K562 (cell line): ENCODE measurements at regions not wholly inside any gene's neighbourhood (a gene's known extent, or its start where the extent isn't known, plus 50 kb on each side); places are given as distances from the start of the nearest gene placed in this dataset.

Source experiments
- ATAC-seq: fragments of 200-7000 bp; cut with Tn5 transposase; 3 replicates; pipeline ENCODE4 v1.9.1; 2020; ENCODE audit warnings: moderate library complexity
- BruUV-seq: library from RNA; stranded (reverse); fragments of 400-500 nt; replicated peaks from 2 replicates; lab custom pipeline; 2021; lab: Mats Ljungman, UMichigan
- CTCF ChIA-PET: fragments of 300-600 bp; formaldehyde crosslinking; extraction: SDS; loops from one replicate; lab custom pipeline; 2021; ENCODE audit warnings: low intra/inter-chr PET ratio; lab: Yijun Ruan, JAX
- POLR2A ChIA-PET: fragments of 300-600, 350-650 bp; sonication (Branson Sonifier 250); formaldehyde crosslinking; extraction: SDS; loops from one replicate; lab custom pipeline; 2021; ENCODE audit warnings: antibody characterized with exemption, inconsistent platforms; lab: Yijun Ruan, JAX
- DNase-seq, 4 experiments: peaks; one replicate each; pipeline versions ENCODE4 v3.0.0 to v3.0.0-alpha.2; 2011 to 2018; ENCODE audit warnings: low spot score in 3 of 4, mixed read lengths in 3 of 4; ENCODE audit errors: extremely low read depth in 1 of 4
- FAIRE-seq: peaks from 2 replicates; lab custom pipeline; 2011; peaks lifted over from hg19 to GRCh38; lab: Jason Lieb, UNC
- H2AFZ ChIP-seq: 2 replicates; pipeline ENCODE4 v1.6.0; 2011; ENCODE audit warnings: low read depth, low read length, control low read depth, inconsistent platforms
- H3K27ac ChIP-seq: fragments of 200-600 bp; 3 replicates; pipeline ENCODE4 v1.8.0; 2011; ENCODE audit warnings: low read depth, mild to moderate bottlenecking, control low read depth, inconsistent platforms, low read length, moderate library complexity, mixed read lengths; ENCODE audit errors: extremely low read depth
- H3K27me3 ChIP-seq, 2 experiments: fragments of 300-600 bp in 1 of 2; 2 replicates in 1 of 2; 3 replicates in 1 of 2; pipeline versions ENCODE4 v1.6.0 to v1.8.0; 2011; ENCODE audit warnings: inconsistent platforms in 2 of 2, low read length in 2 of 2, mild to moderate bottlenecking in 1 of 2, mixed read lengths in 1 of 2, moderate library complexity in 1 of 2; ENCODE audit not compliant: control insufficient read depth in 2 of 2, insufficient read depth in 2 of 2
- H3K36me3 ChIP-seq: fragments of 300-600 bp; 3 replicates; pipeline ENCODE4 v1.8.0; 2011; ENCODE audit warnings: mild to moderate bottlenecking, low read length, inconsistent platforms; ENCODE audit not compliant: control insufficient read depth, insufficient read depth
- H3K4me1 ChIP-seq, 2 experiments: fragments of 200-600 bp in 1 of 2; replicated peaks in 1 of 2; 2 replicates in 1 of 2; 3 replicates in 1 of 2; pipeline versions ENCODE4 v1.5.1 to v1.8.0; 2011; ENCODE audit warnings: inconsistent platforms in 2 of 2, low read length in 2 of 2, mild to moderate bottlenecking in 1 of 2, mixed read lengths in 1 of 2, moderate library complexity in 1 of 2; ENCODE audit not compliant: control insufficient read depth in 2 of 2, insufficient read depth in 2 of 2
- H3K4me2 ChIP-seq: 2 replicates; pipeline ENCODE4 v1.6.1; 2011; ENCODE audit warnings: low read length, control low read depth, inconsistent platforms, mixed read lengths; ENCODE audit not compliant: insufficient read depth
- H3K4me3 ChIP-seq: fragments of 200-600 bp; sonication (generic), shearing (Covaris generic); 2 replicates; pipeline ENCODE4 v1.5.1; 2016; ENCODE audit warnings: control low read depth, inconsistent platforms
- H3K79me2 ChIP-seq: fragments of 200-600 bp; 3 replicates; pipeline ENCODE4 v1.8.0; 2011; ENCODE audit warnings: low read length, inconsistent platforms; ENCODE audit not compliant: control insufficient read depth, insufficient read depth
- H3K9ac ChIP-seq, 2 experiments: 2 replicates each; pipeline versions ENCODE4 v1.6.0 to v1.6.1; 2011; ENCODE audit warnings: low read depth in 2 of 2, low read length in 2 of 2, control low read depth in 1 of 2, inconsistent platforms in 1 of 2, mild to moderate bottlenecking in 1 of 2, mixed read lengths in 1 of 2; ENCODE audit not compliant: insufficient read depth in 1 of 2
- H3K9me1 ChIP-seq: one replicate; pipeline ENCODE4 v1.6.0; 2011; ENCODE audit warnings: inconsistent platforms, mild to moderate bottlenecking, low read length, moderate library complexity; ENCODE audit not compliant: control insufficient read depth, insufficient read depth
- H3K9me3 ChIP-seq: replicated peaks from 2 replicates; pipeline ENCODE4 v1.5.1; 2011; ENCODE audit warnings: low read depth, low read length, inconsistent platforms; ENCODE audit not compliant: control insufficient read depth, insufficient read depth
- H4K20me1 ChIP-seq: replicated peaks from 2 replicates; pipeline ENCODE4 v1.6.1; 2011; ENCODE audit warnings: low read length, inconsistent platforms, mixed read lengths; ENCODE audit not compliant: control insufficient read depth, insufficient read depth
- HNRNPUL1 ChIP-seq: fragments of 200-400 bp; formaldehyde crosslinking; IDR thresholded peaks from 2 replicates; pipeline ENCODE4 v1.6.1; 2017; ENCODE audit warnings: low read length
- NEUROD1 ChIP-seq: fragments of 150-350 bp; IDR thresholded peaks from 2 replicates; pipeline ENCODE4 v1.6.1; 2014; ENCODE audit warnings: borderline replicate concordance, low read length, low read depth; ENCODE audit not compliant: partially characterized antibody
- RFX1 ChIP-seq: fragments of 450-650 bp; IDR thresholded peaks from 2 replicates; pipeline ENCODE4 v1.6.1; 2016; ENCODE audit warnings: mild to moderate bottlenecking, moderate library complexity
- SLC30A9 ChIP-seq: fragments of 250-450 bp; sonication (Bioruptor Pico); IDR thresholded peaks from 2 replicates; pipeline ENCODE4 v1.8.0; 2022; ENCODE audit warnings: mild to moderate bottlenecking, moderate library complexity
- TAF9B ChIP-seq: fragments of 450-650 bp; IDR thresholded peaks from 2 replicates; pipeline ENCODE4 v1.6.1; 2018; ENCODE audit warnings: mild to moderate bottlenecking; ENCODE audit not compliant: partially characterized antibody
- WGBS: fragments of 100-300 bp; shearing (Covaris generic); methylation state at CpG from one replicate; pipeline ENCODE4 v1.1.6; 2016; ENCODE audit warnings: low coverage, mixed read lengths; ENCODE audit not compliant: insufficient coverage; ENCODE audit errors: missing lambda C conversion rate; 5-methylcytosine and 5-hydroxymethylcytosine counted together
- in situ Hi-C: fragments of 300-500 bp; cut with MboI; formaldehyde crosslinking; loops from 4 replicates; pipeline ENCODE4 v1.15.0; 2018; ENCODE audit warnings: inconsistent platforms, mixed read lengths
- intact Hi-C: fragments of 100-400 bp; cut with micrococcal nuclease; formaldehyde crosslinking; loops from 2 replicates; pipeline ENCODE4 v1.14.2; 2022

GRCh38 chrX:13123857-13124345 lies 79.5 kb upstream of the FAM9C start:
- Histone ChIP-seq H3K4me2 (no peak overlapping the region), H2AFZ (no peak overlapping the region), H3K36me3 (no peaks in the 10 kb centered on the region), H3K9me3 (no peaks in the 10 kb centered on the region), H3K79me2 (no peaks in the 10 kb centered on the region), H4K20me1 (no peaks in the 10 kb centered on the region), H3K4me3 (no peak overlapping the region), H3K27ac (no peak overlapping the region), H3K9ac (no peak overlapping the region), H3K4me1 (peaks cover 0 to 10% of the 10 kb centered on the region in 2 experiments; a peak in 3 of 5 replicates), H3K9me1 (no peaks in the 10 kb centered on the region), H3K27me3 (no peaks in the 10 kb centered on the region)
- in situ Hi-C loops (no loop called here), intact Hi-C loops (no loop called here)
- POLR2A ChIA-PET, result interaction anchor here (0.6 to 1.0 kb wide), 2 partner anchors 24 to 150 kb away, joined by 3 read pairs; no protein-coding TSS in a partner anchor
- WGBS, result 65% methylated on average over 7 of the region's 7 CpGs
- FAIRE-seq, result no peak
- CTCF ChIA-PET, result no interaction called here
- no peak for TF ChIP-seq TAF9B
- TF ChIP-seq HNRNPUL1, result no peak
- no peak for TF ChIP-seq NEUROD1
- no peak for ATAC-seq
- no TSS peak for BruUV-seq
- DNase-seq, result no peak

DNA sequence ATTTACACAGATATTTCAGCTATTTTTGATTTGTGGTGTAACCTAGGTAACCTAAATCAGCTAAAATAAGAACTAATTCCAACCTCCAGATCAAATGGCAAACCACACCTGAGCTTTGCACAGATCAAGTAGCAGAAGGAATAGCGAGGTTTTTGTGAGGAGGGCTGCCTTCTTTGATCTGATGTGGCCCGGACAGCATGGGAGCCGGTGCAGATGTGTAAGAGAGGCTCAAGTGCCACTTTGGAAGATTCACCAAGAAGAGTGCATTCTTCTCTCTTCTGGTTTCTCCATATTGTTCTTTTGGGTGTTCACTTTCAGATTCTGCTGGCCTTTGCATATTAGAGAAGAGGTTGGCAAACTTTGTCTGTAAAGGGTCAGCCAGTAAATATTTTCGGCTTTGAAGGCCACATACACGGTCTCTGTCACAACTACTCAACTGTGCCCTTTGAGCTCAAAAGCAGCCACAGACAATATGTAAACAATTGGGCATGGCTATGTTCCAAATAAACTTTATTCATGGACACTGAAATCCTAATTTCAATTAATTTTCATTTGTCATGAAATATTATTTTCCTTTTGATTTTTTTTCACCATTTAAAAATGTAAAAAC lies 78.9 kb upstream of the FAM9C start:
- CTCF ChIA-PET, result no interaction called here
- WGBS, result 54% methylated on average over 4 of the region's 5 CpGs
- Histone ChIP-seq H4K20me1 (no peaks in the 10 kb centered on the region), H3K27me3 (no peaks in the 10 kb centered on the region), H3K27ac (no peak overlapping the region)
- POLR2A ChIA-PET, result interaction anchor here (0.6 to 1.0 kb wide), 2 partner anchors 25 to 149 kb away, joined by 3 read pairs; no protein-coding TSS in a partner anchor
- TF ChIP-seq SLC30A9 (CRISPR knock-in tag), result no peak
- TF ChIP-seq RFX1, result peak; percentile 15; the same call in 1 of the 2 replicates
- TF ChIP-seq, all 486 proteins: peak for 1
- DNase-seq (no peak), FAIRE-seq (no peak), ATAC-seq (no peak)
- Histone ChIP-seq H3K9ac (no peak overlapping the region), H3K79me2 (no peaks in the 10 kb centered on the region), H3K4me2 (no peak overlapping the region), H3K4me1 (peaks cover 0 to 10% of the 10 kb centered on the region in 2 experiments; a peak in 3 of 5 replicates), H3K36me3 (no peaks in the 10 kb centered on the region), H3K9me1 (no peaks in the 10 kb centered on the region), H2AFZ (no peak overlapping the region), H3K4me3 (no peak overlapping the region), H3K9me3 (no peaks in the 10 kb centered on the region)
- intact Hi-C loops (no loop called here), in situ Hi-C loops (no loop called here)
- no TSS peak for BruUV-seq
